Smooth muscle cell (in vitro differentiated cells): ENCODE measurements at regions not wholly inside any gene's neighbourhood (a gene's known extent, or its start where the extent isn't known, plus 50 kb on each side); places are given as distances from the start of the nearest gene placed in this dataset.

Experiments
- DNase-seq: peaks from one replicate; lab custom pipeline; 2025; ENCODE audit not compliant: unreplicated experiment; lab: John Stamatoyannopoulos, UW
- H2AFZ ChIP-seq: fragments of 200-600 bp; sonication (generic); 2 replicates; pipeline ENCODE4 v1.6.0; 2016; ENCODE audit warnings: antibody characterized with exemption, low read depth, mild to moderate bottlenecking
- H3F3A ChIP-seq: fragments of 200-600 bp; sonication (generic); 2 replicates; pipeline ENCODE4 v1.6.0; 2017; ENCODE audit warnings: antibody characterized with exemption, low read depth
- H3K27ac ChIP-seq: fragments of 200-600 bp; sonication (generic); 2 replicates; pipeline ENCODE4 v1.5.1; 2016; ENCODE audit warnings: low read depth, mild to moderate bottlenecking
- H3K27me3 ChIP-seq: fragments of 200-600 bp; sonication (generic); 2 replicates; pipeline ENCODE4 v1.6.1; 2016; ENCODE audit warnings: low read depth, mild to moderate bottlenecking
- H3K36me3 ChIP-seq: fragments of 200-600 bp; sonication (generic); 2 replicates; pipeline ENCODE4 v1.5.1; 2016; ENCODE audit warnings: low read depth
- H3K4me1 ChIP-seq: fragments of 200-600 bp; sonication (generic); 2 replicates; pipeline ENCODE4 v1.5.1; 2016; ENCODE audit warnings: low read depth
- H3K4me2 ChIP-seq: fragments of 200-600 bp; sonication (generic); 2 replicates; pipeline ENCODE4 v1.6.0; 2016; ENCODE audit warnings: mild to moderate bottlenecking
- H3K4me3 ChIP-seq: fragments of 200-600 bp; sonication (generic); 2 replicates; pipeline ENCODE4 v1.5.1; 2016; ENCODE audit warnings: mild to moderate bottlenecking
- H3K79me2 ChIP-seq: fragments of 200-600 bp; sonication (generic); 2 replicates; pipeline ENCODE4 v1.6.0; 2016; ENCODE audit warnings: low read depth, mild to moderate bottlenecking
- H3K9ac ChIP-seq: fragments of 200-600 bp; sonication (generic); 2 replicates; pipeline ENCODE4 v1.6.0; 2016; ENCODE audit warnings: low read depth
- H3K9me3 ChIP-seq: fragments of 200-600 bp; sonication (generic); replicated peaks from 2 replicates; pipeline ENCODE4 v1.5.1; 2016; ENCODE audit warnings: low read depth
- H4K20me1 ChIP-seq: fragments of 200-600 bp; sonication (generic); 2 replicates; pipeline ENCODE4 v1.6.0; 2016; ENCODE audit warnings: low read depth
- WGBS: methylation state at CpG from one replicate; pipeline ENCODE4 v1.1.7; 2016; ENCODE audit warnings: low lambda C conversion rate; 5-methylcytosine and 5-hydroxymethylcytosine counted together
- TF ChIP-seq, protein P1 (sequence below): fragments of 200-600 bp; sonication (generic); IDR thresholded peaks from 2 replicates; pipeline ENCODE4 v1.5.1; 2017; ENCODE audit warnings: borderline replicate concordance, mild to moderate bottlenecking, antibody characterized with exemption; ENCODE audit not compliant: insufficient read depth, poor library complexity, severe bottlenecking

DNA sequence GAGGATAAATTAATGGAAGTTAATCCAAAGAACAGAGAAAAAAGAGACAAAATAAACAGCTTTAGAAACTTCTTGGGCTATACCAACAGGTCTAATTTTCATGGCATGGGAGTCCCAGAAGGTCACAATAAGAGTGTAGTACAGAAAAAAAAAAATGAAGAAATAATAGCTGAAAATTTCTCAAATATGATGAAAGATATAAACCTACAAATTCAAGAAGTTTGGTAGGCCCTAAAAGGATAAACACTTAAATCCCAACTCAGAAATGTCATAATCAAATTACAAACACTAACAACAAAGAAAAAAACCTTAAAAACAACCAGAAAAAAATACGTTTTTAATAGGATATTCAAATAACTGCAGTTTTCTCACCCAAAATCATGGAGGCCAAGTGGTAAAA, 229.3 kb upstream of the ZEB2 start:
- no peaks in the 10 kb centered on the region for H3F3A ChIP-seq
- H3K36me3 ChIP-seq: peaks cover 5% of the 10 kb centered on the region
- H3K4me1 ChIP-seq: no peaks in the 10 kb centered on the region
- no peak overlapping the region for H2AFZ ChIP-seq
- H3K79me2 ChIP-seq: no peaks in the 10 kb centered on the region
- H3K9ac ChIP-seq: no peak overlapping the region
- WGBS: 91% methylated on average over 1 of the region's 1 CpG
- H3K9me3 ChIP-seq: peaks cover 19% of the 10 kb centered on the region
- H4K20me1 ChIP-seq: no peaks in the 10 kb centered on the region
- no peaks in the 10 kb centered on the region for H3K27me3 ChIP-seq
- H3K4me3 ChIP-seq: no peak overlapping the region
- TF ChIP-seq, protein P1, sequence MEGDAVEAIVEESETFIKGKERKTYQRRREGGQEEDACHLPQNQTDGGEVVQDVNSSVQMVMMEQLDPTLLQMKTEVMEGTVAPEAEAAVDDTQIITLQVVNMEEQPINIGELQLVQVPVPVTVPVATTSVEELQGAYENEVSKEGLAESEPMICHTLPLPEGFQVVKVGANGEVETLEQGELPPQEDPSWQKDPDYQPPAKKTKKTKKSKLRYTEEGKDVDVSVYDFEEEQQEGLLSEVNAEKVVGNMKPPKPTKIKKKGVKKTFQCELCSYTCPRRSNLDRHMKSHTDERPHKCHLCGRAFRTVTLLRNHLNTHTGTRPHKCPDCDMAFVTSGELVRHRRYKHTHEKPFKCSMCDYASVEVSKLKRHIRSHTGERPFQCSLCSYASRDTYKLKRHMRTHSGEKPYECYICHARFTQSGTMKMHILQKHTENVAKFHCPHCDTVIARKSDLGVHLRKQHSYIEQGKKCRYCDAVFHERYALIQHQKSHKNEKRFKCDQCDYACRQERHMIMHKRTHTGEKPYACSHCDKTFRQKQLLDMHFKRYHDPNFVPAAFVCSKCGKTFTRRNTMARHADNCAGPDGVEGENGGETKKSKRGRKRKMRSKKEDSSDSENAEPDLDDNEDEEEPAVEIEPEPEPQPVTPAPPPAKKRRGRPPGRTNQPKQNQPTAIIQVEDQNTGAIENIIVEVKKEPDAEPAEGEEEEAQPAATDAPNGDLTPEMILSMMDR: no peak
- no peak overlapping the region for H3K27ac ChIP-seq
- no peak for DNase-seq
- no peak overlapping the region for H3K4me2 ChIP-seq

DNA sequence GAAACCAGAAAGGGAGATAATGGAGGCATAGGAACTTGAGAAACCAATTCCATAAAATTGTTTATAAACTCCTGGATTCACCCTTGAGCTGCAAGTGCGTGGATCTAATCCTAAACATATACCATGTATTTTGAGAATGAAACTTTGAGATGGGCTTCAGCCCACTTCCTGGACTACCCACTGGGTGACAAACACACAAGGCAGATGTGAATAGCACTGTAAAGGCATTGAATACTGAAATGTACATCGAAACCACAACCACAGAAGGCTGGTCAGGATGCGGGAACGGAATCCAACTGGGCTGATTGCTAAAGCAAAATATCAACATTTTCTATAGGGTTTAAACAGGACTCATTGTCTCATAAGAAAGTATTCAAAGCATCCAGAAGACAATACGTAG, 228.5 kb upstream of the ZEB2 start:
- Histone ChIP-seq H4K20me1 (no peaks in the 10 kb centered on the region), H3K4me1 (no peaks in the 10 kb centered on the region), H3K79me2 (no peaks in the 10 kb centered on the region), H3F3A (no peaks in the 10 kb centered on the region), H3K4me3 (no peak overlapping the region), H2AFZ (no peak overlapping the region), H3K9me3 (peaks cover 19% of the 10 kb centered on the region), H3K36me3 (peaks cover 5% of the 10 kb centered on the region), H3K9ac (no peak overlapping the region), H3K27ac (no peak overlapping the region), H3K27me3 (no peaks in the 10 kb centered on the region), H3K4me2 (no peak overlapping the region)
- TF ChIP-seq, protein P1: no peak
- WGBS: 82% methylated on average over 5 of the region's 5 CpGs
- no peak for DNase-seq

DNA sequence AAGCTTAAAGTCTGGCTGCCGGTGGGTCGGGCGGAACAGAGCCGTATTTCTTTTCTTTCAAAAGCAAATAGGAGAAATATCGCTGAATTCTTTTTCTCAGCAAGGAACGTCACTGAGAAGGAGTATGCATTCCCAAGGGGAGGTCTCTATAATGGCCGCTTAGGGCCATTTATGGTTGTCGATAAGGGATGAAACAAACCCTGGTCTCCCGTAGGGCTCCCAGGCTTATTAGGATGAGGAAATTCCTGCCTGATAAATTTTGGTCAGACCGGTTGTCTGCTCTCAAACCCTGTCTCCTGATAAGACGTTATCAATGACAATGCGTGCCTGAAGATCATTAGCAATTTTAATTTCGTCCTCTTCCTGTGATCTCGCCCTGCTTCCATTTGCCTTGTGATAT, 227.7 kb upstream of the ZEB2 start:
- Histone ChIP-seq H4K20me1 (no peaks in the 10 kb centered on the region), H3K9ac (no peak overlapping the region), H3K79me2 (no peaks in the 10 kb centered on the region), H3K4me1 (no peaks in the 10 kb centered on the region), H3K4me3 (no peak overlapping the region), H3K27me3 (no peaks in the 10 kb centered on the region), H3F3A (no peaks in the 10 kb centered on the region), H3K4me2 (no peak overlapping the region), H2AFZ (no peak overlapping the region), H3K36me3 (peaks cover 5% of the 10 kb centered on the region), H3K27ac (no peak overlapping the region), H3K9me3 (peaks cover 19% of the 10 kb centered on the region)
- WGBS: 93% methylated on average over 14 of the region's 14 CpGs
- TF ChIP-seq, protein P1: no peak
- DNase-seq: no peak

DNA sequence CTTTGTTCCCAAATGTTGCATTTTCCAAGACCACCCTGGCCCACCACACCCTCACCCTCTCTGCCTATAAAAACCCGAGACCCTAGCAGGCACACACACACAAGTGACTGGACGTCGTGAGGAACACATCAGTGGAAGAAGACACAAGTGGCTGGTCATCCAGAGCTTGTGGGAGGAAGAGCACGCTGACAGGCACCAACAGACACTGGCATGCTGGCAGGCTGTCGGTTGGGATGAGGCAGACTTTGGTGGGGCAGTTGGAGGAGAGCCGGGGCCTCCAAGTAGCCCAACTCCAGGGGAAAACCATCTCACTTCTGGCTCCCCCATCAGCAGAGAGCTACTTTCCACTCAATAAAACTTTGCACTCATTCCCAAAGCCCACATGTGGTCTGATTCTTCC, 225.5 kb upstream of the ZEB2 start:
- H3K36me3 ChIP-seq: no peaks in the 10 kb centered on the region
- H3K9me3 ChIP-seq: peaks cover 11% of the 10 kb centered on the region
- H4K20me1 ChIP-seq: no peaks in the 10 kb centered on the region
- no peak overlapping the region for H2AFZ ChIP-seq
- H3K4me3 ChIP-seq: no peak overlapping the region
- 95% methylated on average over 6 of the region's 6 CpGs for WGBS
- H3K27me3 ChIP-seq: no peaks in the 10 kb centered on the region
- DNase-seq: no peak
- no peaks in the 10 kb centered on the region for H3F3A ChIP-seq
- H3K9ac ChIP-seq: no peak overlapping the region
- H3K4me2 ChIP-seq: no peak overlapping the region
- H3K79me2 ChIP-seq: no peaks in the 10 kb centered on the region
- H3K4me1 ChIP-seq: no peaks in the 10 kb centered on the region
- TF ChIP-seq, protein P1: no peak
- H3K27ac ChIP-seq: no peak overlapping the region
